OCI-LY3 (cell line): ENCODE measurements at regions not wholly inside any gene's neighbourhood (a gene's known extent, or its start where the extent isn't known, plus 50 kb on each side); places are given as distances from the start of the nearest gene placed in this dataset.

Experiments
- CTCF ChIP-seq: fragments of 200-600, 300-600 bp; sonication (generic); IDR thresholded peaks from 2 replicates; pipeline ENCODE4 v1.5.1; 2014; ENCODE audit warnings: antibody characterized with exemption, low read length, low read depth
- EZH2phosphoT487 ChIP-seq: fragments of 200-600 bp; shearing (Covaris generic); IDR thresholded peaks from 2 replicates; pipeline ENCODE4 v1.6.1; 2018; ENCODE audit warnings: antibody characterized with exemption, mixed run types, low read depth

GRCh38 chr15:88394553-88395145 is 72.5 kb downstream of the MRPL46 start:
- TF ChIP-seq CTCF (no peak), EZH2phosphoT487 (no peak)
